D721Med (cell line): ENCODE measurements at regions not wholly inside any gene's neighbourhood (a gene's known extent, or its start where the extent isn't known, plus 50 kb on each side); places are given as distances from the start of the nearest gene placed in this dataset.

Experiments used
- DNase-seq: peaks from one replicate; pipeline ENCODE4 v3.0.0; 2011; ENCODE audit warnings: low spot score; ENCODE audit not compliant: insufficient read length
- FAIRE-seq: peaks from 2 replicates; lab custom pipeline; 2011; peaks lifted over from hg19 to GRCh38; lab: Jason Lieb, UNC
- TF ChIP-seq, protein P1 (sequence below): IDR thresholded peaks from 2 replicates; pipeline ENCODE4 v1.5.1; 2012; ENCODE audit warnings: mild to moderate bottlenecking, control low read depth; ENCODE audit not compliant: insufficient read depth; ENCODE audit errors: missing control alignments

DNA sequence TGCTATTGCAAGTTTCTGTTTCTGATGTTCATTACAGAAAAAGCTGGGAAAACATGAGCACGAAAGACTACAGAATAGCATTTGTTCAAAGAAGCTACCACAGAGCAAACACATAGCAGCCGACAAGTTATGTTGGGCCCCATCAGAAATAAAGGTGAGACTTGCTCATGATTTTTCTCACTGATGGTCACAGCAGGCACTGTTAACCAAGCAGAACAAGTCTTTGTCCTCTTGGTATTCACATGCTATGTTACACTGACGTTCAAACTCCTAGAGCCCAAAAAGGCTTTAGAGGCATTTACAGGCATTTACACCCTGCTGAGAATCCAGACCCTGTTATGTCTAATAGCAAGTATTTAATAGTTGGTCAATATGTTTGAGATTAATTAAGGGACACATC is 235.0 kb upstream of the HNMT start:
- no peak for DNase-seq
- TF ChIP-seq, protein P1, sequence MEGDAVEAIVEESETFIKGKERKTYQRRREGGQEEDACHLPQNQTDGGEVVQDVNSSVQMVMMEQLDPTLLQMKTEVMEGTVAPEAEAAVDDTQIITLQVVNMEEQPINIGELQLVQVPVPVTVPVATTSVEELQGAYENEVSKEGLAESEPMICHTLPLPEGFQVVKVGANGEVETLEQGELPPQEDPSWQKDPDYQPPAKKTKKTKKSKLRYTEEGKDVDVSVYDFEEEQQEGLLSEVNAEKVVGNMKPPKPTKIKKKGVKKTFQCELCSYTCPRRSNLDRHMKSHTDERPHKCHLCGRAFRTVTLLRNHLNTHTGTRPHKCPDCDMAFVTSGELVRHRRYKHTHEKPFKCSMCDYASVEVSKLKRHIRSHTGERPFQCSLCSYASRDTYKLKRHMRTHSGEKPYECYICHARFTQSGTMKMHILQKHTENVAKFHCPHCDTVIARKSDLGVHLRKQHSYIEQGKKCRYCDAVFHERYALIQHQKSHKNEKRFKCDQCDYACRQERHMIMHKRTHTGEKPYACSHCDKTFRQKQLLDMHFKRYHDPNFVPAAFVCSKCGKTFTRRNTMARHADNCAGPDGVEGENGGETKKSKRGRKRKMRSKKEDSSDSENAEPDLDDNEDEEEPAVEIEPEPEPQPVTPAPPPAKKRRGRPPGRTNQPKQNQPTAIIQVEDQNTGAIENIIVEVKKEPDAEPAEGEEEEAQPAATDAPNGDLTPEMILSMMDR: no peak
- no peak for FAIRE-seq

GRCh38 chr2:137737559-137737958 is 226.7 kb upstream of the HNMT start:
- DNase-seq: no peak
- TF ChIP-seq, protein P1: no peak
- FAIRE-seq: no peak

DNA sequence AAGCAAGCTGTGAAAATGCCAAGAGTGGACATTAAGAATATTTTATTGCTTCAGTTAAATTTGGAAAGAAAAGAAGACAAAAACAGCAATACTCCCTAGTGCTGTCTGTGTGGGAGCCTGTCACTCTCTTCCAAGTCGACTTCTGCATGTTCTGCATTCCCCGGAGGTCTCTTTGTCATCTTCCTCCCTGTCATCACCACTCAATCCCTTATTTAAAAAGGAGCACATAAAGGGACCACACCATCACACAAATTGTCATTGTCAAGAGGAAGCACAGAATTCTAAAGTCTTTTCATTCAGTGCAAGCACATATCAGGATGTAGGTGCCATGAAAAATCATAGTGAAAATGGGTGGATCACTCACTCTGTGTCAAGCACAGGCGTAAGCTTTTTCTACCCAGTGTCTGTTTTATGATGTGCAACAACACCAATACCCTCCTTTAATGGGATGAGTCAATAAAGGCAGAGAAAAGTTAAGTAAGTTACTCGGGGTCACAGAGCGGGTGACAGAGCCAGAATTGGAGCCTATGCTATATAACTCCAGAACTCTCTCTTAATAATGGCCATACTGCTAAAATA is 222.4 kb upstream of the HNMT start:
- FAIRE-seq (no peak), DNase-seq (no peak)
- TF ChIP-seq, protein P1: no peak

DNA sequence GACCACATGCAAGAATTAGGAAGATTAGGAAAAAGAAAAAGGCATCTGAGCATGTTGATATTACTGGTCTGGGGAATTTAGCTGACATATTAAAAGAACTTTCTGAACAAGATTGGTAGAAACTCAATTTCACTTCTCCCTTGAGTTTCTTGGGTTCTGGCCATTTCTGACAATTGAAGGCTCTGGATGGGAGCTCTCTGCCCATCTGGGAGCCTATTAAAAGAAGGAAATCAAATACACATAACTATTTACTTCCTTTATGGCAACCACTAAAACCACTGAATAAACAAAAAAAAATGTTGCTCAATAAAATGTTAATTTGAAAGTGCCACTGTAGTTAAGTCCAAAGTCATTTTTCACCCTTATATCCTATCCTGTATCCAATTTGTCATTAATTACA is 216.8 kb upstream of the HNMT start:
- TF ChIP-seq, protein P1: no peak
- DNase-seq: no peak
- no peak for FAIRE-seq

- TF ChIP-seq, protein P1: no peak
- no peak for FAIRE-seq
- DNase-seq: no peak
Observed at GRCh38 chr2:137748533-137748932, 215.7 kb upstream of the HNMT start.

DNA sequence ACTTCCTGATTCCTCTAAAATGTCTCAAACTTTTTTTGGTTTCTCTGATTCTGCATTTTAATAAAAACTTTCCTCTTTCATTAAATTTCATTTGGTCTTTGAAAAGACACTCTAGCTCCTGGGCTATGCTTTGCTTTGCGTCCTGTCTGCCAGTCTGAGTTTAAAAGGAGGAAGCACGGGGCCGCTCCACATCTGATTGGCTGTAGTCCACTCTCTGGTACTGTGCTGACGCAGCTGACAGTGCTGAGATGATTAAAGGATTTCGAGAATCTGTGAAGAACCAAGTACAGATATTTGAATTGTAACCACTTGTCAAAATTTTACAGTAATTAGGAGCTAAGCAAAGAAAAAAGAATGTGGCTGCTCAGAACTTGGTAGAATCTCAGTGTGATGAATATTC is 199.6 kb upstream of the HNMT start:
- TF ChIP-seq, protein P1: no peak
- FAIRE-seq: no peak
- no peak for DNase-seq

DNA sequence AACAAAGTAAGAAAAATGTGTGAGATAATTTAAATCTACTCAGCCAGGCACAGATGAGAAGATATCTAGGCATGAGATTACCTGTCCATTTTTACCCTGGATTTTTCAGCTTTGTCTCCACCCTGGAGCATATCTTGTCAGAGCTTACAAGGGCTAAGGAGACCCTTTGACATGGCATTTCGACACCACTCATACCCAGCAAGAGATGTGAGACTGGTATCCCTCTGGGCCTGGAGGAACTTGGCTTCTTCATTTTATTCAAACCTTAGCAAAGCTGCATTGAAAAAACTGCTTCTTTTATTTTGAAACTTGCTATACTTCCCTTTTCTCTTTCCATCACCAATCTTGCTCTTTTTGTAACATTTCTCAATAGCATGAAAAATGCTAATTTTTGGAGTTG is 194.9 kb upstream of the HNMT start:
- DNase-seq (no peak), FAIRE-seq (no peak)
- TF ChIP-seq, protein P1: no peak
